Ishikawa (cell line): ENCODE measurements at regions not wholly inside any gene's neighbourhood (a gene's known extent, or its start where the extent isn't known, plus 50 kb on each side); places are given as distances from the start of the nearest gene placed in this dataset.

Experiments
- CEBPB ChIP-seq: IDR thresholded peaks from 2 replicates; pipeline ENCODE4 v1.6.1; 2012
- CREB1 ChIP-seq: IDR thresholded peaks from 2 replicates; pipeline ENCODE4 v1.6.1; 2012; ENCODE audit warnings: low read depth
- EGR1 ChIP-seq: IDR thresholded peaks from 2 replicates; pipeline ENCODE4 v1.6.1; 2012
- EP300 ChIP-seq: IDR thresholded peaks from 2 replicates; pipeline ENCODE4 v1.6.1; 2012; ENCODE audit warnings: borderline replicate concordance
- FOXM1 ChIP-seq: IDR thresholded peaks from 2 replicates; pipeline ENCODE4 v1.6.1; 2012; ENCODE audit warnings: low read depth, borderline replicate concordance
- MAX ChIP-seq: IDR thresholded peaks from 2 replicates; pipeline ENCODE4 v1.6.1; 2012
- RAD21 ChIP-seq: IDR thresholded peaks from 2 replicates; pipeline ENCODE4 v1.6.1; 2012; ENCODE audit warnings: low read depth
- TAF1 ChIP-seq: IDR thresholded peaks from 2 replicates; pipeline ENCODE4 v1.6.1; 2012; ENCODE audit warnings: low read depth, mild to moderate bottlenecking
- USF1 ChIP-seq: IDR thresholded peaks from 2 replicates; pipeline ENCODE4 v1.6.1; 2012
- YY1 ChIP-seq: IDR thresholded peaks from 2 replicates; pipeline ENCODE4 v1.6.1; 2012; ENCODE audit warnings: low read depth
- ZBTB7A ChIP-seq: IDR thresholded peaks from 2 replicates; pipeline ENCODE4 v1.6.1; 2012; ENCODE audit warnings: low read depth

DNA sequence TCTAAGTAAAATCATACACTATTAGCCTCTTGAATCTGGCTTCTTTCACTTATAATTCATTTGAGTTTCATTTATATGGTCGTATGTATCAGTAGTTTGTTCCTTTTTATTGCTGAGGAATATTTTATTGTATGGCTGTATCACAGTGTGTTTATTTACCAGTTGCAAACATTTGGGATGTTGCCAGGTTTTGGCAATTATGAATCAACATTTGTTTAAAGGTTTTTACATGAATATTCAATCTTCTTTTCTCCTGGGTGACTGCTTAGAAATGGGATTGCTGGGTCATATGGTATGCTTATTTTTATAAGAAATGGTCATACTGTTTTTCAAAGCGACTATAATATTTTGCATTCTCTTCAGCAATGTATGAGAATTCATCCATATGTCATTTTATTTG is 107.9 kb downstream of the PMAIP1 start:
- TF ChIP-seq FOXM1 (no peak), CEBPB (no peak), EP300 (no peak), MAX (no peak), EGR1 (no peak), CREB1 (no peak), RAD21 (no peak), ZBTB7A (no peak), YY1 (no peak), USF1 (no peak), TAF1 (no peak)
